Omental fat pad (tissue), 3 donors: ENCODE measurements at regions not wholly inside any gene's neighbourhood (a gene's known extent, or its start where the extent isn't known, plus 50 kb on each side); places are given as distances from the start of the nearest gene placed in this dataset.

Source experiments
- ATAC-seq: fragments of 150-250 bp; one replicate; pipeline ENCODE4 v1.9.1; 2016; ENCODE audit warnings: mild to moderate bottlenecking, moderate library complexity; ENCODE audit not compliant: low FRiP score
- DNase-seq: peaks from one replicate; pipeline ENCODE4 v3.0.0-alpha.2; 2019; ENCODE audit warnings: low spot score
- CTCF ChIP-seq, 3 donors: fragments of 450-650 bp; IDR thresholded peaks; one replicate each; pipeline ENCODE4 v1.5.1; 2016 to 2017; ENCODE audit warnings: antibody characterized with exemption in 3 of 3, mild to moderate bottlenecking in 3 of 3, moderate library complexity in 2 of 3

- TF ChIP-seq CTCF (IDR thresholded peaks at IDR 0.05), result no peak
- ATAC-seq (no peak), DNase-seq (no peak)
Measured at GRCh38 chr6:126195625-126196236, 144.2 kb upstream of the CENPW start.

GRCh38 chr6:126198631-126199030 lies 141.3 kb upstream of the CENPW start:
- ATAC-seq, result no peak

DNA sequence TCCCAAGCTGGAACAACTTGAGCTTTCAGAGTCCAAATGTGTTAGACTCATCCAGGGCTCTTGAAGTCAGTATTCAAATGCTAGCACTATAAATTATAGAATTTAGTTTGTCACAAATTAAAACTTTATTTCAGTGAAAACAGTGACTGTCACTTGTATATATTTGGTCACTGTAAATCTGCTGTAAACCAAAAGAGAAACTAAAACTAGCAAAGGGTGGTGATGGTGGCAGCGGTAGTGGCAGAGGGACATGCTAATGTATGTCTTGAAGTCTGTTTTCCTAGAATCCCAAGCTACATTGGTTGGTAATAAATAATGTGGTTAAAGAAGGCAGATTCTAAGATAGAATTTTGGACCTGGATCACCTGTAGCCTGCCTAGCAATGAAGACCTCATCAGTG lies 140.4 kb upstream of the CENPW start:
- TF ChIP-seq CTCF (IDR thresholded peaks at IDR 0.05), result no peak
- ATAC-seq (no peak), DNase-seq (no peak)

More at GRCh38 chr6:126198631-126199030, 141.3 kb upstream of the CENPW start:
- no peak for TF ChIP-seq CTCF (IDR thresholded peaks at IDR 0.05)
- no peak for DNase-seq

DNA sequence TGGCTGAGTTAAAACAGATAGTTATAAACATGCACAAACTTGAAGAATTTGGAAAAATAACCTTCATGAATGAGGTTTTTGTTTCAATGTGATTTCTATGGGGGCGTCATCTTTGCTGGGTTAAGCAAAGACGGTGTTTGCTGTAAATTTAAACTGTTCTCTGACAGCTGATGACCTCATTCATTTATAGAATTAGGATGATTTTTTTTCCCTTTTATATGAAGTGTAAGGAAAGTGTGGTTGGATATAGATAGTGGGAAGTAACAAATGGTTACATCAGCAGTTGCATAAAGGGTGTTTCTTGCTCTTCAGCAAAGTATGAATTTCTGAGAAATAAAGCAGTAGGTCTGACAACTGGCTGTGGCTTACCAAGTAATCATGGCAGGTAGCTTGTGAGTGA lies 137.2 kb upstream of the CENPW start:
- ATAC-seq, result no peak
- no peak for TF ChIP-seq CTCF (IDR thresholded peaks at IDR 0.05)
- DNase-seq, result no peak

- DNase-seq (no peak), ATAC-seq (no peak)
- no peak for TF ChIP-seq CTCF (IDR thresholded peaks at IDR 0.05)
Measured at GRCh38 chr6:126204126-126204525, 135.8 kb upstream of the CENPW start.

DNA sequence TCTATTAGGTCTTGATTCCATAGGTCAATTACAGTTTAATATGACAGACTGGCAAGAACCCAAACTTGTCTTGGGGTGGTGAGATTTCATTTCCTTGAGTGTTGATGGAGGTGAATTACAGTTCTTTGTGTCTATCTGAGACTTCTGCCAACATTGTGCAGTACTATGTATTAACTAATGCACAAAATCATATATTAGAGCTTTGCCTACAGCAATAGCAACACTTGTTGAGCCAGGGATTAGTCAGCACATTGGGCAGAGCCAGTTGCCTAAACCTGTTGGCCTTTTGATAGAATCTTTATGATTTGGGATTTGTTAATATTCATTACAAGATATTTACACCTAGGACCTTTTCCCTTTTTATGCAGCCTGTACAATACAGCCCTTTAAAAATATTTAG lies 135.3 kb upstream of the CENPW start:
- ATAC-seq, result no peak
- TF ChIP-seq CTCF (IDR thresholded peaks at IDR 0.05), result no peak
- DNase-seq, result no peak

DNA sequence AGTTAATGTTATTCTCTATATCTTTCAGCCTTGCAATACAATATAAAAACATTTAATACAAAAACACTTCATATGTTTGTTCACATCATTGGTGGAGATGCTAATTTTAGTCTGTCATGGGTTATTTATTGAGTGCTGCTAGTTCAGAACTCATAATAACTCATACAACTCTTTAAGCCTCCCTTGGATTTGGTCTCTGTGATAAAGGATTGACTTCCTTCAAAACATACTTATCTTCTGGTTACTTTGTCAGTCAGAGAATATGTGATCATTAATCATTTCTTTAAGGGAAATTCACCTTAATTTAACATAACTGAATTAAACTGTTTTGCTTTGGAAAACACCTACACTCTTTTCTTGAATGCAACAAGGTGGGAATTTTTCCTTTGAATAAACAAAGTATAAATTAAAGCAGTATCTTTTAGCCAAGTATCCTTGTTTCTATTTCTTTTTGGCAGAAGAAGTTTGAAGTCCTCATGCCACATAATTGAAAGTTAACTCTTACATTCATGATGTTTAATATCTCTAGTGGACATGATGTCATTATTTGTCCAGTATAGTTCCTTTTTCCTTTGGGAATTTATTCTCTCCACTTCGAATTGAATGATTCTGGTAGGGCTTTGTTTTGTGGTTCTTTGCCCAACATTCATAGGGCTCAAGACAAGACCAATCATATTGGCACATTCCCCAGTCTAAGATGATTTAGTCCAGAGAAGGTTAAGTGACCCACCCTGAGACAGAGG lies 133.2 kb upstream of the CENPW start:
- ATAC-seq (no peak), DNase-seq (no peak)
- TF ChIP-seq CTCF (IDR thresholded peaks at IDR 0.05), result no peak
